ENCODE measurements at regions not wholly inside any gene's neighbourhood (a gene's known extent, or its start where the extent isn't known, plus 50 kb on each side); places are given as distances from the start of the nearest gene placed in this dataset.

- H3K27me3 ChIP-seq (ENCODE audit: control insufficient read depth in 2 of 2, insufficient read depth in 2 of 2, low read length in 2 of 2): no peaks in the 10 kb centered on the region
- no peak for ATAC-seq
- no peak for DNase-seq
- intact Hi-C loops (cut with micrococcal nuclease): no loop called here
- ChIA-PET POLR2A (no interaction called here), CTCF (no interaction called here)
- H3K36me3 ChIP-seq (ENCODE audit: control insufficient read depth in 2 of 3, insufficient read depth in 3 of 3, low read length in 3 of 3): no peaks in the 10 kb centered on the region
- no peaks in the 10 kb centered on the region for H3K4me1 ChIP-seq (ENCODE audit: control insufficient read depth in 2 of 2, insufficient read depth in 2 of 2, low read length in 2 of 2)
- Mint-ChIP-seq H3K4me3 (no peak overlapping the region), H3K27ac (no peak overlapping the region), H3K27me3 (peaks cover 0 to 20% (median 3%) of the 10 kb centered on the region in 5 donors), H3K36me3 (no peaks in the 10 kb centered on the region), H3K9me3 (peaks cover 0 to 12% (median 3%) of the 10 kb centered on the region in 11 donors), H3K4me1 (no peaks in the 10 kb centered on the region)
- H3K9me3 ChIP-seq (ENCODE audit: control insufficient read depth in 2 of 3, low read length in 3 of 3): no peaks in the 10 kb centered on the region
- no peak overlapping the region for H3K4me3 ChIP-seq (ENCODE audit: low read length)
- no peak overlapping the region for H3K27ac ChIP-seq (ENCODE audit: low read depth, low read length)
Measured at GRCh38 chr14:25274529-25274928, 224.6 kb upstream of the STXBP6 start.

- intact Hi-C loops (cut with micrococcal nuclease): no loop called here
- ChIA-PET POLR2A (no interaction called here), CTCF (no interaction called here)
- H3K4me3 ChIP-seq (ENCODE audit: low read length): no peak overlapping the region
- H3K36me3 Mint-ChIP-seq: no peaks in the 10 kb centered on the region
- no peaks in the 10 kb centered on the region for H3K4me1 ChIP-seq (ENCODE audit: control insufficient read depth in 2 of 2, insufficient read depth in 2 of 2, low read length in 2 of 2)
- H3K27me3 Mint-ChIP-seq: peaks cover 0 to 16% (median 0%) of the 10 kb centered on the region in 5 donors
- H3K4me1 Mint-ChIP-seq: no peaks in the 10 kb centered on the region
- H3K36me3 ChIP-seq (ENCODE audit: control insufficient read depth in 2 of 3, insufficient read depth in 3 of 3, low read length in 3 of 3): no peaks in the 10 kb centered on the region
- no peaks in the 10 kb centered on the region for H3K27me3 ChIP-seq (ENCODE audit: control insufficient read depth in 2 of 2, insufficient read depth in 2 of 2, low read length in 2 of 2)
- DNase-seq (no peak), ATAC-seq (no peak)
- H3K9me3 Mint-ChIP-seq: peaks cover 0 to 22% (median 4%) of the 10 kb centered on the region in 11 donors
- H3K9me3 ChIP-seq (ENCODE audit: control insufficient read depth in 2 of 3, low read length in 3 of 3): no peaks in the 10 kb centered on the region
- no peak overlapping the region for H3K27ac Mint-ChIP-seq
- H3K27ac ChIP-seq (ENCODE audit: low read depth, low read length): no peak overlapping the region
- no peak overlapping the region for H3K4me3 Mint-ChIP-seq
Measured at GRCh38 chr14:25267186-25267585, 217.2 kb upstream of the STXBP6 start.

- POLR2A ChIA-PET: no interaction called here
- no peaks in the 10 kb centered on the region for H3K27me3 ChIP-seq (ENCODE audit: control insufficient read depth in 2 of 2, insufficient read depth in 2 of 2, low read length in 2 of 2)
- peaks cover 0 to 2% (median 0%) of the 10 kb centered on the region in 7 donors for H3K4me1 Mint-ChIP-seq
- no peak overlapping the region for H3K27ac Mint-ChIP-seq
- no peak for DNase-seq
- no peaks in the 10 kb centered on the region for H3K4me1 ChIP-seq (ENCODE audit: control insufficient read depth in 2 of 2, insufficient read depth in 2 of 2, low read length in 2 of 2)
- H3K36me3 Mint-ChIP-seq: no peaks in the 10 kb centered on the region
- intact Hi-C loops (cut with micrococcal nuclease): no loop called here
- H3K27ac ChIP-seq (ENCODE audit: low read depth, low read length): no peak overlapping the region
- H3K9me3 Mint-ChIP-seq: peaks cover 0 to 4% (median 0%) of the 10 kb centered on the region in 11 donors
- CTCF ChIA-PET: no interaction called here
- no peaks in the 10 kb centered on the region for H3K9me3 ChIP-seq (ENCODE audit: control insufficient read depth in 2 of 3, low read length in 3 of 3)
- no peak overlapping the region for H3K4me3 Mint-ChIP-seq
- H3K27me3 Mint-ChIP-seq: peaks cover 0 to 3% (median 0%) of the 10 kb centered on the region in 5 donors
- ATAC-seq: no peak
- H3K4me3 ChIP-seq (ENCODE audit: low read length): no peak overlapping the region
- no peaks in the 10 kb centered on the region for H3K36me3 ChIP-seq (ENCODE audit: control insufficient read depth in 2 of 3, insufficient read depth in 3 of 3, low read length in 3 of 3)
Measured at GRCh38 chr14:25259470-25259869, 209.5 kb upstream of the STXBP6 start.

- Histone ChIP-seq H3K36me3 (ENCODE audit: control insufficient read depth in 2 of 3, insufficient read depth in 3 of 3, low read length in 3 of 3) (no peaks in the 10 kb centered on the region), H3K4me3 (ENCODE audit: low read length) (no peak overlapping the region), H3K27me3 (ENCODE audit: control insufficient read depth in 2 of 2, insufficient read depth in 2 of 2, low read length in 2 of 2) (no peaks in the 10 kb centered on the region), H3K9me3 (ENCODE audit: control insufficient read depth in 2 of 3, low read length in 3 of 3) (no peaks in the 10 kb centered on the region), H3K4me1 (ENCODE audit: control insufficient read depth in 2 of 2, insufficient read depth in 2 of 2, low read length in 2 of 2) (no peaks in the 10 kb centered on the region), H3K27ac (ENCODE audit: low read depth, low read length) (no peak overlapping the region)
- Mint-ChIP-seq H3K27me3 (peaks cover 0 to 5% (median 0%) of the 10 kb centered on the region in 5 donors), H3K27ac (no peak overlapping the region), H3K36me3 (no peaks in the 10 kb centered on the region), H3K9me3 (peaks cover 0 to 4% (median 2%) of the 10 kb centered on the region in 11 donors), H3K4me3 (no peak overlapping the region), H3K4me1 (no peaks in the 10 kb centered on the region)
- intact Hi-C loops (cut with micrococcal nuclease): no loop called here
- no peak for ATAC-seq
- POLR2A ChIA-PET: no interaction called here
- CTCF ChIA-PET: no interaction called here
- DNase-seq: no peak
Measured at GRCh38 chr14:25252793-25253192, 202.8 kb upstream of the STXBP6 start.

- H3K27me3 ChIP-seq (ENCODE audit: control insufficient read depth in 2 of 2, insufficient read depth in 2 of 2, low read length in 2 of 2): no peaks in the 10 kb centered on the region
- no peaks in the 10 kb centered on the region for H3K9me3 ChIP-seq (ENCODE audit: control insufficient read depth in 2 of 3, low read length in 3 of 3)
- H3K27ac ChIP-seq (ENCODE audit: low read depth, low read length): no peak overlapping the region
- ATAC-seq (no peak), DNase-seq (no peak)
- H3K4me1 ChIP-seq (ENCODE audit: control insufficient read depth in 2 of 2, insufficient read depth in 2 of 2, low read length in 2 of 2): no peaks in the 10 kb centered on the region
- Mint-ChIP-seq H3K36me3 (no peaks in the 10 kb centered on the region), H3K4me1 (no peaks in the 10 kb centered on the region), H3K27ac (no peak overlapping the region), H3K27me3 (peaks cover 0 to 7% (median 6%) of the 10 kb centered on the region in 5 donors), H3K4me3 (no peak overlapping the region), H3K9me3 (peaks cover 0 to 10% (median 2%) of the 10 kb centered on the region in 11 donors)
- ChIA-PET CTCF (no interaction called here), POLR2A (no interaction called here)
- H3K4me3 ChIP-seq (ENCODE audit: low read length): no peak overlapping the region
- intact Hi-C loops (cut with micrococcal nuclease): no loop called here
- no peaks in the 10 kb centered on the region for H3K36me3 ChIP-seq (ENCODE audit: control insufficient read depth in 2 of 3, insufficient read depth in 3 of 3, low read length in 3 of 3)
Measured at GRCh38 chr14:25250516-25250915, 200.6 kb upstream of the STXBP6 start.

GRCh38 chr14:25247609-25248008, 197.7 kb upstream of the STXBP6 start:
- Mint-ChIP-seq H3K9me3 (peaks cover 0 to 13% (median 4%) of the 10 kb centered on the region in 11 donors), H3K27ac (no peak overlapping the region), H3K36me3 (peaks cover 0 to 4% (median 0%) of the 10 kb centered on the region in 5 donors), H3K4me3 (no peak overlapping the region), H3K4me1 (peaks cover 0 to 2% (median 0%) of the 10 kb centered on the region in 7 donors), H3K27me3 (peaks cover 0 to 21% (median 14%) of the 10 kb centered on the region in 5 donors)
- ChIA-PET CTCF (no interaction called here), POLR2A (no interaction called here)
- H3K27me3 ChIP-seq (ENCODE audit: control insufficient read depth in 2 of 2, insufficient read depth in 2 of 2, low read length in 2 of 2): no peaks in the 10 kb centered on the region
- H3K36me3 ChIP-seq (ENCODE audit: control insufficient read depth in 2 of 3, insufficient read depth in 3 of 3, low read length in 3 of 3): no peaks in the 10 kb centered on the region
- intact Hi-C loops (cut with micrococcal nuclease): no loop called here
- H3K4me1 ChIP-seq (ENCODE audit: control insufficient read depth in 2 of 2, insufficient read depth in 2 of 2, low read length in 2 of 2): no peaks in the 10 kb centered on the region
- H3K9me3 ChIP-seq (ENCODE audit: control insufficient read depth in 2 of 3, low read length in 3 of 3): no peaks in the 10 kb centered on the region
- ATAC-seq (no peak), DNase-seq (no peak)
- H3K4me3 ChIP-seq (ENCODE audit: low read length): no peak overlapping the region
- H3K27ac ChIP-seq (ENCODE audit: low read depth, low read length): no peak overlapping the region

- CTCF ChIA-PET: no interaction called here
- intact Hi-C loops (cut with micrococcal nuclease): no loop called here
Measured at GRCh38 chr14:25246751-25247150, 196.8 kb upstream of the STXBP6 start.

More at GRCh38 chr14:25246751-25247150, 196.8 kb upstream of the STXBP6 start:
- Mint-ChIP-seq H3K4me1 (peaks cover 0 to 2% (median 0%) of the 10 kb centered on the region in 7 donors), H3K27ac (no peak overlapping the region), H3K4me3 (no peak overlapping the region), H3K27me3 (peaks cover 0 to 17% (median 14%) of the 10 kb centered on the region in 5 donors), H3K36me3 (peaks cover 0 to 4% (median 0%) of the 10 kb centered on the region in 5 donors), H3K9me3 (peaks cover 0 to 12% (median 3%) of the 10 kb centered on the region in 11 donors)
- DNase-seq (no peak), ATAC-seq (no peak)
- Histone ChIP-seq H3K36me3 (ENCODE audit: control insufficient read depth in 2 of 3, insufficient read depth in 3 of 3, low read length in 3 of 3) (no peaks in the 10 kb centered on the region), H3K4me1 (ENCODE audit: control insufficient read depth in 2 of 2, insufficient read depth in 2 of 2, low read length in 2 of 2) (no peaks in the 10 kb centered on the region), H3K9me3 (ENCODE audit: control insufficient read depth in 2 of 3, low read length in 3 of 3) (no peaks in the 10 kb centered on the region), H3K27me3 (ENCODE audit: control insufficient read depth in 2 of 2, insufficient read depth in 2 of 2, low read length in 2 of 2) (no peaks in the 10 kb centered on the region), H3K4me3 (ENCODE audit: low read length) (no peak overlapping the region), H3K27ac (ENCODE audit: low read depth, low read length) (no peak overlapping the region)
- POLR2A ChIA-PET: no interaction called here

All from naive thymus-derived CD4-positive, alpha-beta T cell (primary cell).